Retinal pigment epithelial cell (primary cell): ENCODE measurements at regions not wholly inside any gene's neighbourhood (a gene's known extent, or its start where the extent isn't known, plus 50 kb on each side); places are given as distances from the start of the nearest gene placed in this dataset.
"Not testable (repeated sequence)": the region's sequence is repeated elsewhere in the genome, so short reads cannot be mapped to it uniquely, and the experiment has no call there.

Experiments used
- DNase-seq: peaks from one replicate; pipeline ENCODE4 v3.0.0-alpha.2; 2010; ENCODE audit warnings: low read depth
- H3K4me3 ChIP-seq: 2 replicates; pipeline ENCODE4 v1.5.1; 2011; ENCODE audit warnings: mild to moderate bottlenecking, low read length, control low read depth, moderate library complexity
- CTCF ChIP-seq: conservative IDR thresholded peaks from 2 replicates; pipeline ENCODE4 v1.5.1; 2011; ENCODE audit warnings: low read depth, low read length, control low read depth, inconsistent platforms

GRCh38 chr3:87674397-87675161 is 384.2 kb downstream of the CGGBP1 start:
- TF ChIP-seq CTCF = no peak
- no peak overlapping the region for H3K4me3 ChIP-seq
- no peak for DNase-seq

- no peak overlapping the region for H3K4me3 ChIP-seq
- no peak for DNase-seq
- TF ChIP-seq CTCF = no peak
These were observed 385.7 kb downstream of the CGGBP1 start for GRCh38 chr3:87673132-87673531.

GRCh38 chr3:87654184-87654583 is 377.8 kb upstream of the POU1F1 start:
- TF ChIP-seq CTCF = no peak
- DNase-seq = no peak
- no peak overlapping the region for H3K4me3 ChIP-seq

- not testable (repeated sequence) for DNase-seq, H3K4me3 ChIP-seq
These were observed 376.8 kb upstream of the POU1F1 start for GRCh38 chr3:87653138-87653537.

- DNase-seq = no peak
- H3K4me3 ChIP-seq = no peak overlapping the region
- TF ChIP-seq CTCF = no peak
These were observed 358.0 kb upstream of the POU1F1 start for GRCh38 chr3:87634426-87634825.

- no peak for TF ChIP-seq CTCF
- no peak for DNase-seq
These were observed 350.9 kb upstream of the POU1F1 start for GRCh38 chr3:87627316-87627715.

GRCh38 chr3:87626546-87626945 is 350.2 kb upstream of the POU1F1 start:
- TF ChIP-seq CTCF = no peak
- no peak for DNase-seq
- H3K4me3 ChIP-seq = no peak overlapping the region

More at GRCh38 chr3:87627316-87627715, 350.9 kb upstream of the POU1F1 start:
- no peak overlapping the region for H3K4me3 ChIP-seq
